ENCODE measurements at regions not wholly inside any gene's neighbourhood (a gene's known extent, or its start where the extent isn't known, plus 50 kb on each side); places are given as distances from the start of the nearest gene placed in this dataset.
"Not testable (repeated sequence)": the region's sequence is repeated elsewhere in the genome, so short reads cannot be mapped to it uniquely, and the experiment has no call there.

DNA sequence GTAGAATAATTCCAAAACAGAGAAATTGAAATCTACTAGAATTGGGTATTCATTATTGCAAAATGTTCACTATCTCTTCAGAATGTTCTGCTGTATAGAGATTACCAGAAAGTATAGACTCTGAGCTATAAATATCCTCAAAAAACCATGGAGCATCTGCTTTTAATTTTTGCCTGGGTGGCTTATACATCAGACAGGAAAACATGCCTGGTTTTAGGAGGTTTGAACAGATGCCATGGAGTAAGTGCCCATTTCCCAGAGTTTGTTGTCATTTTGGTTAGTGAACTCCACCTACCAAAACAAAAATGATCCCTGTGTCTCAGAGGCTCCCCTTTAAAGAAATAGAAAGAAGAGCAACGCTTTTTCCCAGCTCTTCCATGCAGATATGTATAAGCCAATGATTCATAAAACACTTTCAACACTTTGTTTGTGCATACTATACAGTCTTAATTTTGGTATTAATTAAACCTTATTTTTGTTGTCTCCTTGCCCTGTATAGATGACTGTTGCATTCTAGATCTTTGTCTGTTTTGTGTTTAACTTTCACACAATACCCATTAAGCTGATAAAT, 68.7 kb downstream of the MEPE start:
- no peak for DNase-seq

DNA sequence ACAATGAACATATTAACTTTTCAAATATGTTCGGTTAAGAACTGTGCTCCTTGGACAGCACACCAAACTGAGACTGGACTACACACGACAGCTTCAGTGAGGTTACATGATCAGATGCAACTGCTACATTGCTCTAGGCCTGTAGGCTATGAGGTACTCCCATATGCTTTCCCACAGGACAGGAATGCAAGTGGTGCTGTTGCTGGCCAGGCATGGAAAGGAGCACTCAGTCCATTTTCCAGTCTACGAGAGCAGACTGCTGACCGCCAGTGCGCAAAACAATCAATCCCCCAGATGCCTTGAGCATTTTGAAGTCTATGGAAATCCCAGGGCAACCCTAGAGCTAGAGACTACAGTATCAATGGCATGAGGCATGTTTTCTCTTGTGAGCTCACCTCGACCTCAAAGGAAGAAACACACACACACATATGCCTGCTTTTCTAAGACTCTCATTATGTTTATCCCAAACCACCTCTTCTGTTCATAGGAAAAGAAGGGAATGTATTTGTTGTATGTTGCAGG, 70.8 kb upstream of the SPP1 start:
- DNase-seq = no peak

DNA sequence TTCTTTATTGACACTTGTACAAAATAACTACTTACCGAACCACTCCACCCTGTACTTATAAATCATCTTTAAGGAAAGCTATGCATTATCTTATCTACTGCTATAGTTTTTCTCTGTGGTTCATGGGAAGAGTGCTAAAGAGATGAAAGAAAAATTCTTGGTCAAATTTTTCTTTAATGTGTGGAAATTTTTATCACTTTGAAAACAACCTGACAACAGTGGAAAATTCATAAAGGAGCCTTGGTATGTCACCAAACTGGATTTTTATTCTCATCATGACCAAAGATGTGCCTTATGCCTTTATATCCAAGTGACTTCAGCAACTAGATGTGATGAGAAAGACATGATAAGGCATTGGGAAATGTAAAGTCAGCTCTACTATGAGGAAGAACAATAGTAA, 67.2 kb upstream of the SPP1 start:
- DNase-seq = no peak

DNA sequence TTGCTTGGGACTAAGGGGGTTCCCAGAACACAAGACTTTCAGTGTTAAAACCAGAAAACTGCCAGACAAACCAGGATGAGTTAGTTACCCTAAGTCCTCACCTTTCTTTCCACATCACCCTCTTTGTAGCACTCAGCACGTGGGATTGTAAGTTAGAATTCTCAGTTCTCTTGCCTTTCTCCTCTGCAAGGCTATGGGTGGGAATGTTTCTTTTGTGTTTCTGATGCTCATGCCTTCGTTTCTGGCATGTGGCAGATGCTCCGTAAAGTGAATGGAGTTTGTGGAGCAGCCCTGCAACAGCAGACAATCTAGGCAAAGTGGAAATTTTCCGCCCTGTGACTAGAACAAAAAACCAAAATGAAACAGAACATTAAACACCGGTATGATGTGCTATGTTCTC, 64.7 kb upstream of the SPP1 start:
- peak; percentile 54 for DNase-seq

DNA sequence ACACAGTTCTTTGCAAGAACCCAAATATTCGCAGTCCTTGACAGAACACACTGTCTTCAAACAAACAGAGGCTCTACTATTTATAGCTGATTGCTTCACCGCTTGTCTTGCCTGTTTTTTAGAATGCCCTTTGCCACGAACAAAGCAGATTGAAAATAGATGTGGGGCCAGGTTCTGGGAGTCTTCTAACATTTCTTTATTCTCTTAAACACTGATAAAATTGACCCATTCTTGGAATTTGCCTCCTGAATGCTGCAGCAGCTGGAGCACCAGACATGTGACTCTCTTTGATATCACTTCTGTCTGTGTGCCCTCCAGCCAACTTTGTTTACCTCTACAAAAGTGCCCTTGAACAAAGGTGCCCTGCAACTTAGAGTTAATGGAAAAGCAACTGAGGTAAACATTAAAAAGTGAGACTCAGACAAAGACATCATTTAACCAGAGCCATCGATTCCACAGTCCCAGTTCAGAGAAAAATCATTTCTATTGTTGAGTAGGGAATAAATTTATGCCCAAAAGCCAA, 64.2 kb upstream of the SPP1 start:
- peak; percentile 79 for DNase-seq

DNA sequence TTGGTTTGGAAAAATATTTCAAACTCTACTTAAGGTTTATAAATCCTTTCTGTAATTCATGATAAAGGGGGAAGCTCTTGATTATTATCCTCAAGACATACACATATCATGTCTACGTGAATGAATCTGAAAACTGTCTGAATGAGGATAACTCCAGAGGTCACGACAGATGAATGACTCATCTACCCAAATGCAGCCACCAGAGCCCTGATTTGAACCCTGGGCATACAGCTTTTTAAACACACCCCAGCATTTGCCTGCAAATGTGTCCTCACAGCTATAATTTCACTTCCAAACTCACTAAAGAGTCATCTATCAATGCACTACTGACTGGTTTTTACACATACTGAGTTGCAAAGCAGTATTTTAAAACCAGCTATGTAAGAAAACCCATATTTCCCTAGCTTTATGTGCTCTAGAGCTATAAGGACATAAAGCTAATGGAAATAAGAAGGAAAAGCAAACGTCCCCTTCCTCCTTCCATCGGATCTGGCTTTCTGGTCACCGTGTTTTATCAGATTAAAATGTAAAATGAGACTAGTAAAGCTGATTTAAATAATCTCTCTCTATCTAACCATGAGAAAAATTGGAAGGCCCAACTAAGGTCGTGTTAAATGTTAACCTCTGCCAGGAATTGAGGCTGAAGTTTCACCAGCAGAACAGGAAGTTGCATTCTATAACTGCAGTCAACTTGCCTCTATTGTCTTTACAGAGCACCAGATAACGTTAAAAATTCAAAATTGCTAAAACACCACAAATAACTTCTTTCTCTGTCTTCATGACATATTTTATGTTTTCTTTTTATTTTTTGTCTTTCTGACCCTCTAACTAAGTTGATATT, 63.1 kb upstream of the SPP1 start:
- no peak for DNase-seq

DNA sequence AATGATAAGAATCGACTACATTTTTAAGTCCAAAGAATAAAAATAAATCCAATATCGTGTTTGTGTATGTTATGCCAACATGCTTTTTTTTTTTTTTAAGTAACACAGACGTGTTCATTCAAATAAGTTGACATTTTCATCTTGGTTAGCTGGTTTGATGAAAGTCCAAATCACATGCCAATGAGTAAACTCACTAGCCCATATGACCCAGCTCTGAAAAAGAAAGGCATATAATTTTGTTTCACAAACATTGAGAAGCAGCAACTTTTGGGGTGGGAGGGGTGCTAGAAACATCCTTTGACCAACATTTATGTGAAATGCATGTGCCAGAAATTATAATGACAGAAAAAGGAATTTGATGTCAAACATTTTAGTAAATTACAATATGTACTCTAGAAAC, 61.6 kb upstream of the SPP1 start:
- DNase-seq = no peak

DNA sequence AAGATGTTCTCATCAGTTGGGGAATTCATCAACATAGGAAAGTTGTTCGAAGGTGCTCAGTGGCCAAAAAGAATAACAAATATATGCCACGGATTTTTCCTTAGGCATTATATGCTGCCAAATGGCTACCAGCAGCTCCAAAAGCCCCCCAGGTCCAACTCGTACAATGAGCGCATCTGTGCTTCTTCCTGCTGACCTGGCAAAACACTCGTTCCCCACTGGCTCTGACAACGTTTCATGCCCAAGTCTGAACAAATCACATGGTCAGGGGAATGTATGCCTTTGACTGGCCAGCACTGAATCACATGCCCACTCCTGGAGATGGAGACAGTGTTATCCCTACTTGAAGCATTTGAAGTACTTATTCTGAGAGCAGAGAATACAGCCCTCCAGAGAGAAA, 59.9 kb upstream of the SPP1 start:
- DNase-seq = no peak

DNA sequence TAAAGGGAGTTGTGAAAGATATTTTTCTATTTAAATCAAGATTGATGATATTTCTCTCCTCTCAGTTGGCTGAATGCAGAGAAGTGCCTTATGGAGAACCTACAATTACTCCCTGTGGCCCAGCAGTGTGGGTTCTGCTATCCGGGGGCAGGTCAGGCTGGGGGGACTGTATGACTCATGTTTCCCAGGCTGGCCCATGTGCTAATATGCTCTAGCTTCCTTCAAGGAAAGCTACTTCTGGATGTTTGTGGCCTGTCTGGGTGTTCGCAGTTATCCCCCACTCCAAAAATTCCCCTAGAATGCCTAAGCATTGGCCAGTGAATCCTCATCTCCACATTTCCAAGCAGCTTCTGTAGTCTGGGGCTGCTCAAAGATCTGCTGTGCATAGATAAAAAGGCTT, 58.9 kb upstream of the SPP1 start:
- DNase-seq = no peak

DNA sequence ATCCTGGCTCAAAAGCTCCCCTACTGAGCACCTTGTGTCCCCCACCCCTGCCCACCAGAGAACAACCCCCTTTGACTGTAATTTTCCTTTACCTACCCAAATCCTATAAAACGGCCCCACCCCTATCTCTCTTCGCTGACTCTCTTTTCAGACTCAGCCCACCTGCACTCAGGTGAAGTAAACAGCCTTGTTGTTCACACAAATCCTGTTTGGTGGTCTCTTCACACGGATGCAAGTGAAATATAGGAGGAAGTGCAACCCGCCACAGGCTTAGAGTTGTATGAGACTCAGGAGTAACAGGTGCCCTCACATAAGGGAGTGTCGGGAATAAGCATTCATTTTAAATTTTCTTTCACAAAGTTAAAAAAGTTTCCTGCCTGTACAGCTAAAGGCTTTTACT, 57.6 kb upstream of the SPP1 start:
- not testable (repeated sequence) for DNase-seq

DNA sequence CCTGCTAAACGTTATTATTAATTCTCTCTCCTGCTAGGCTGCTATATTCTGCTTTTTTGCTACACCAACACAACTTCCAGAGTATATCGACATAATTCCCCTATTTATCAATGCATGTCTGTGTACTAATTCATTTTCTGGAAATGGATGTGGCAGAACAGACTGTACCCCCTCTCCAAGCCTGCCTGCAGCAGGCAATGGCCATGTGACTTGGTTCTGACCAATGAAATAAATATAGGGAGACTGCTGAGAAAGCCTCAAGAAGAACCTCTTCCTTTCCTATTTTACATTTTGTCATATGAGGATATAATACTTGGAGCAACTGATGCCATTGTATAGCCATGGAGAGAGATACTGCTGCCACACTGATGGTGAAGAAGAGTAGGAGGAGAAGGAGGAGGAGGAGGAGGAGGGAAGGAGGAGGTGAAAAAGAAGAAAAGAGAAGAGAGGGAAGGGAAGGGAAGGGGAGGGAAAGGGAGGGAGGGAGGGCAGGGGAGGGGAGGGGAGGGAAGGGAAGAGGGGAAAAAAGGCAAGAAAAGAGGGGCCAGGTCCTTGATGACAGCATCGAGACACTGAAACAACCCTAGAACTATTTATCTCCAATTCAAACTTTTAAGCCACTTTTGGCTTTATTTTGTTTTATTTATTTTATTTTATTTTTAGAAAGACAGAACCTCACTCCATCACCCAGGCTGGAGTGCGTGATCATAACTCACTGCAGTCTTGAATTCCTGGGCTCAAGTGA, 57.0 kb upstream of the SPP1 start:
- no peak for DNase-seq

DNA sequence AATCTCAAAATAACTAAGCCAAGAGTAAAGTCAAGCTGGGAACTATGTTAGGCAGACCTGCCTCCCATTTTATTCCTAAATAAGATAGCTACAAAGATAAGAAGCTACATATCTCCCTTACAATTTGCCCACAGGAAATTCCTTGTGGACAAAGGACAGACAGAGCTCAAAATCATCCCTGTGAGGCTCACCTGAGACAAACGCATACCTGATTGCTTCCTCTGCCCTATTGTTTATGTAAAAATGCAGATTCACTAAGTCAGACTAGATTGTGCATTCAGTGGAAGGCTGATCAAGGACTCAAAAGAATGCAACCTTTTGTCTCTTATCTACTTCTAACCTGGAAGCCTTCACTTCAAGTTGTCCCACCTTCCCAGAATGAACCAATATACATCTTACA, 56.2 kb upstream of the SPP1 start:
- not testable (repeated sequence) for DNase-seq

DNA sequence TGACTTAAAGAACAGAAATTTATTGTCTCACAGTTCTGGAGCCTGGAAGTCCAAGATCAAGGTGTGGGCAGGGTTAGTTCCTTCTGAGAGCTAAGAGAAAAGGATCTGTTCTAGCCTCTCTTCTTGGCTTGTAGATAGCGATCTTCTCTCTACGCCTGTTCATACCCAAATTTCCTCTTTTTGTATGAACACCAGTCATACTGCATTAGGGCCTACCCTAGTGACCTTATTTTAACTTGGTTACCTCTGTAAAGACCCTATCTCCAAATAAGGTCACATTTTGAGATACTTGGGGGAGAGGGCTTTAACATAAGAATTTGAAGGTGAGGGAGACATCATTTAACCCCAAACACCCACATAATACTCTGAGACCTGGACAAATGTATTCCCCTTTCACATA, 55.6 kb upstream of the SPP1 start:
- no peak for DNase-seq

DNA sequence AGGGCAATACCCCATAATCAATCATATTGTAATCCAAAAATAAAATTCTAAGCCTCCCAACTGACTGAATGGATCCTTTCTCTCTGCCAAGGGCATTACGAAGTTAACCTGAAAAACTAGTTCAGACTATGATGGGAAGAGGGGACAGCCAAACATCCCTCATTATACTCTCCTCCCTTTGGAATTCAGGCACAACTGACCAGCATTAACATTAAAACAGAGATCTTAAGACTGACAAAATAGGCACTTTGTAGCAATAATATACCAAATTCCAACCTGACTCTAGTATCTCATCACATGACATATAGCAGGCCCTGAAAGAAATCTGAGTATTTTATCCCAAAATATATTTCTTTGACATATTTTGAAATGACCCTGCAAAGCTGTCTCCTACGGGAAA, 55.0 kb upstream of the SPP1 start:
- no peak for DNase-seq

DNA sequence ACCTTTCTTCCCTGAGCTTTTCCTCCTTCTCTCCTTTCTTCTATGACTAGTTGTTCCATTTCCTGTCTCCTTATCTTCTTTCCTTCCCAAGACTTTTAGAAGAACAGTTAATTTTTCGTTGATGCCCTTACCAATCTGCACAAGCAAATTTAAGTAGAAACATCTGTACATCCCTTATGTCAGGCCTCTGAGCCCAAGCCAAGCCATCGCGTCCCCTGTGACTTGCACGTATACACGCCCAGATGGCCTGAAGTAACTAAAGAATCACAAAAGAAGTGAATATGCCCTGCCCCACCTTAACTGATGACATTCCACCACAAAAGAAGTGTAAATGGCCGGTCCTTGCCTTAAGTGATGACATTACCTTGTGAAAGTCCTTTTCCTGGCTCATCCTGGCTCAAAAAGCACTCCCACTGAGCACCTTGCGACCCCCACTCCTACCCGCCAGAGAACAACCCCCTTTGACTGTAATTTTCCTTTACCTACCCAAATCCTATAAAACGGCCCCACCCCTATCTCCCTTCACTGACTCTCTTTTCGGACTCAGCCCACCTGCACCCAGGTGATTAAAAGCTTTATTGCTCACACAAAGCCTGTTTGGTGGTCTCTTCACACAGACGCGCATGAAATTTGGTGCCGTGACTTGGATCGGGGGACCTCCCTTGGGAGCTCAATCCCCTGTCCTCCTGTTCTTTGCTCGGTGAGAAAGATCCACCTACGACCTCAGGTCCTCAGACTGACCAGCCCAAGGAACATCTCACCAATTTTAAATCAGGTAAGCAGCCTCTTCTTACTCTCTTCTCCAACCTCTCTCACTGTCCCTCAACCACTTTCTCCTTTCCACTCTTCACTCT, 53.7 kb upstream of the SPP1 start:
- DNase-seq = not testable (repeated sequence)

DNA sequence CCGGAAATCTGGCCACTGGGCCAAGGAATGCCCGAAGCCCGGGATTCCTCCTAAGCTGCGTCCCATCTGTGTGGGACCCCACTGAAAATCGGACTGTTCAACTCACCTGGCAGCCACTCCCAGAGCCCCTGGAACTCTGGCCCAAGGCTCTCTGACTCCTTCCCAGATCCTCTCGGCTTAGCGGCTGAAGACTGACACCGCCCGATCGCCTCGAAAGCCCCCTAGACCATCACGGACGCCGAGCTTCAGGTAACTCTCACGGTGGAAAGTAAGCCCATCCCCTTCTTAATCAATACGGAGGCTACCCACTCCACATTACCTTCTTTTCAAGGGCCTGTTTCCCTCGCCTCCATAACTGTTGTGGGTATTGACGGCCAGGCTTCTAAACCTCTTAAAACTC, 51.4 kb upstream of the SPP1 start:
- not testable (repeated sequence) for DNase-seq

Data from NCI-H510A treated with DMSO at 0.1 percent for 48 hours (cell line).